Esophagus (tissue), 2 donors: ENCODE measurements at regions not wholly inside any gene's neighbourhood (a gene's known extent, or its start where the extent isn't known, plus 50 kb on each side); places are given as distances from the start of the nearest gene placed in this dataset.

ENCODE experiments used
- H3K27ac ChIP-seq, 2 donors: one replicate each; pipeline ENCODE4 v1.5.1; 2013; ENCODE audit warnings: low read depth in 2 of 2, mild to moderate bottlenecking in 2 of 2, inconsistent platforms in 1 of 2, low read length in 1 of 2, moderate library complexity in 1 of 2
- H3K27me3 ChIP-seq, 2 donors: one replicate each; pipeline ENCODE4 v1.6.1; 2013; ENCODE audit warnings: low read length in 2 of 2, control low read depth in 1 of 2, mild to moderate bottlenecking in 1 of 2; ENCODE audit not compliant: insufficient read depth in 2 of 2, control insufficient read depth in 1 of 2
- H3K36me3 ChIP-seq, 2 donors: one replicate each; pipeline ENCODE4 v1.6.1; 2013; ENCODE audit warnings: low read length in 1 of 2; ENCODE audit not compliant: control insufficient read depth in 2 of 2, insufficient read depth in 2 of 2
- H3K4me1 ChIP-seq, 2 donors: one replicate each; pipeline ENCODE4 v1.6.1; 2013; ENCODE audit warnings: low read length in 1 of 2; ENCODE audit not compliant: control insufficient read depth in 2 of 2, insufficient read depth in 2 of 2
- H3K4me3 ChIP-seq, 2 donors: one replicate each; pipeline ENCODE4 v1.5.1; 2013; ENCODE audit warnings: low read length in 2 of 2, mild to moderate bottlenecking in 2 of 2, low read depth in 1 of 2, moderate library complexity in 1 of 2
- H3K9me3 ChIP-seq, 2 donors: one replicate each; pipeline ENCODE4 v1.6.1; 2013; ENCODE audit warnings: mild to moderate bottlenecking in 2 of 2, low read depth in 1 of 2, low read length in 1 of 2, moderate library complexity in 1 of 2; ENCODE audit not compliant: control insufficient read depth in 2 of 2, insufficient read depth in 1 of 2
- WGBS, 2 donors: extraction: QIAGEN DNeasy Blood & Tissue Kit; methylation state at CpG; one replicate each; pipeline ENCODE4 v1.1.7; 2013; 5-methylcytosine and 5-hydroxymethylcytosine counted together
- donor health status: healthy with polysubstance abuse.
- donor health status: Bipolar disorder and iron deficiency.

GRCh38 chr7:28263622-28264271 lies 83.2 kb upstream of the JAZF1 start:
- H3K4me3 ChIP-seq, result no peak overlapping the region
- 82 to 93% methylated on average over 9 of the region's 9 CpGs for WGBS, 2 donors
- no peak overlapping the region for H3K27ac ChIP-seq
- H3K36me3 ChIP-seq, result no peaks in the 10 kb centered on the region
- no peaks in the 10 kb centered on the region for H3K27me3 ChIP-seq
- no peaks in the 10 kb centered on the region for H3K4me1 ChIP-seq
- H3K9me3 ChIP-seq, result no peaks in the 10 kb centered on the region

DNA sequence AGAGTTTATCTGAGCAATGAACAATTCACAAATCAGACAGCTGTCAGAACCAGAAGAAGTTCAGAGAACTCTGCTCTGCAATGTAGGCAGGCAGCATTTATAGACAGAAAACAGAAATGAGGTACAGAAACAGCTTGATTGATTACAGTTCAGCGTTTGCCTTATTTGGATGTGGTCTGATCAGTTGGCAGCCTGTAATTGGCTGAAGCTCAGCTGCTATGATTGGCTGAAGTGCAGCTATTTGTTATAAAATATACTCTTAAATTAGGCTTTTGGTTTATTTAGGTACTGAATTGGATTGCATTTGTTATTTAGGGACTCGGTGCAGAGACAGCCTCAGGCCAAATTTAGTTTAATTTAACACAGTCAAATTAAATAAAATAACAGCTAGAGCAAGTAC lies 85.8 kb upstream of the JAZF1 start:
- H3K27me3 ChIP-seq, result no peaks in the 10 kb centered on the region
- H3K9me3 ChIP-seq, result no peaks in the 10 kb centered on the region
- H3K27ac ChIP-seq, result no peak overlapping the region
- 25 to 31% methylated on average over 2 of the region's 2 CpGs for WGBS, 2 donors
- H3K4me3 ChIP-seq, result no peak overlapping the region
- H3K4me1 ChIP-seq, result no peaks in the 10 kb centered on the region
- no peaks in the 10 kb centered on the region for H3K36me3 ChIP-seq

GRCh38 chr7:28267012-28267411 lies 86.4 kb upstream of the JAZF1 start:
- Histone ChIP-seq H3K4me1 (no peaks in the 10 kb centered on the region), H3K36me3 (no peaks in the 10 kb centered on the region), H3K27ac (no peak overlapping the region), H3K4me3 (no peak overlapping the region), H3K9me3 (no peaks in the 10 kb centered on the region), H3K27me3 (no peaks in the 10 kb centered on the region)

DNA sequence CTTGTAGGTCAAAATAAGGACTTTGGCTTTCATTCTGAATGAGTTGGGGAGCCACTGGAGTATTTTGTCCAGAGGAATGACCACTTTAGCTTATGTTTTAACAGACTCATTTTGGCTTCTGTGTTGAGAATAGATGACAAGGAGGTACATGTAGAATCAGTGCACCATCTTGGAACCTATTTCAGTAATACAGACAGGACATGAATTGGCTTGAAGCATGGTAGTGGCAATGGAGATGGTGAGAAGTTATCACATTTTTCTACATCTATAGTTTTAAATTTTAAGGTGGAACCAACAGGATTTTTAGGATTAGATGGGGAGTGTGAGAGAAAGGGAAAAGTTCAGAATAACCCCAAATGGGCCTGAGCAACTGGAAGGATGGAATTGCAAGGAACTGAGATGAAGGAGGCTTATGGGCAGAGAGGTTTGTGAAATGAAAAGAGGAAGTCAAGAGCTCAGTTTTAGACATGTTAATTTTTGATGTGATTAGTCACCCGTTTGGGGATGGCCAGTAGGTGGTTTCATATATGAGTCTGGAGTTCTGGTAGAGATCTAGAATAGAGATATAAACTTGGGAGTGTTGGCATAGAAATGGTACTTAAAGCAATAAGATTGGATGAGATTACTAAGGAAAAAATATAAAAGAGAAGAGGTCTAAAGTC lies 89.2 kb upstream of the JAZF1 start:
- Histone ChIP-seq H3K27me3 (no peaks in the 10 kb centered on the region), H3K9me3 (no peaks in the 10 kb centered on the region), H3K27ac (no peak overlapping the region), H3K36me3 (no peaks in the 10 kb centered on the region), H3K4me3 (no peak overlapping the region), H3K4me1 (no peaks in the 10 kb centered on the region)
- 50 to 74% methylated on average over 1 of the region's 1 CpG for WGBS, 2 donors

DNA sequence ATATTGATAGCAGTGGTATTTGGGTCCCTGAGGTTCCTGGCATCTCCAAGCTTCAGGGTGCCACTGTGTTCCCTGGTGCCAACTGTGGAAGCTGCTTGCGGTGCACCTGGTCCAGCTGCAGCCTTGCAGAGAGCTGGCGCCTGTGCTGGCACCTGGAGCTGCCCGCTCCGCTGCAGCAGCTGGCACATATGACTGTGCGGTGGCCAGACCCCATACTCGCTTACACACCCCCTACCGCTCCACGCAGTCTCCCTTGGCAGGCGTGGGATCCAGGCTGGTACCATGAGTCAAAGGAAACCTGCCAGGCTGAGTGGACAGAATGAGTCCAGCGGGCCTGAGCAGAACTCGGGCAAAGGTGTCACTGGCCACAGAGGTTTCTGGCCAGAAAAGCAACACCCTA lies 89.9 kb upstream of the JAZF1 start:
- Histone ChIP-seq H3K9me3 (no peaks in the 10 kb centered on the region), H3K4me3 (no peak overlapping the region), H3K27ac (no peak overlapping the region), H3K27me3 (no peaks in the 10 kb centered on the region), H3K4me1 (no peaks in the 10 kb centered on the region), H3K36me3 (no peaks in the 10 kb centered on the region)
- 96 to 97% methylated on average over 11 of the region's 11 CpGs for WGBS, 2 donors

DNA sequence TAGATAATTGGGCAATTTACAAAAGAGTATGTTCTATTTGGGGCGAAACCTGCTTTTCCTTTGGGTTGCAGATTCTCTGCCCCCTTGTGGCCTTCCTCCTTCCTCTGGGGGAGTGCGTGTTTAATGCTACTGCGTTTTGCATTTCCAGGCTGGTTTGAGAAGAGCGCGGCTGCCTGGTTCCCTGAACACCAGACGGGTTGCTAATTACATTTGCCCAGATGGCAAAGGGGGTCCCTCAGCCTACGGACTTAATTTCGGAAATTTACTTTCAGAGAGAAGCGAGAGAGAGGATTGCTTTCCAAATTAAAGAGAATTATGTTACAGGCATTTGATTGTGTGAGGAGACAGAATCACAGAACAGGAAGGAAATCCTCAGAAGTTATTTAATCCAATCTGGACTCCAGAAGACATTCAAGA lies 91.9 kb upstream of the JAZF1 start:
- no peak overlapping the region for H3K4me3 ChIP-seq
- H3K27me3 ChIP-seq, result no peaks in the 10 kb centered on the region
- 23 to 27% methylated on average over 9 of the region's 9 CpGs for WGBS, 2 donors
- H3K9me3 ChIP-seq, result no peaks in the 10 kb centered on the region
- H3K36me3 ChIP-seq, result no peaks in the 10 kb centered on the region
- no peaks in the 10 kb centered on the region for H3K4me1 ChIP-seq
- no peak overlapping the region for H3K27ac ChIP-seq

DNA sequence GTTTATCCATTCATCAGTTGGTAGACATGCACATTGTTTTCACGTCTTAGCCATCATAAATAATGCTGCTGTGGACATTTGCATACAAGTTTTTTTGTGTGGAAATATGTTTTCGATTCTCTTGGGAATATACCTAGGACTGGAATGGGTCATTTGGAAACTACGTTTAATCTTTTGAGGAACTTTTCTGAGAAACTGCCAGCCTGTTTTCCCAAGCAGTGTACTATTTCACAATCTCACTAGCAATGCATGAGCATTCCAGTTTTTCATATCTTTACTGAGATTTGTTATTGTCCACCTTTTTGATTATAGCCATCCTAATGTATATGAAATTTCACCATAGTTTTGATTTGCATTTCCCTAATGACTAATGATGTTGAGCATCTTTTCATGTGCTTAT lies 95.7 kb upstream of the JAZF1 start:
- 65 to 74% methylated on average over 3 of the region's 3 CpGs for WGBS, 2 donors
- no peaks in the 10 kb centered on the region for H3K36me3 ChIP-seq
- H3K27ac ChIP-seq, result no peak overlapping the region
- no peaks in the 10 kb centered on the region for H3K4me1 ChIP-seq
- no peak overlapping the region for H3K4me3 ChIP-seq
- no peaks in the 10 kb centered on the region for H3K9me3 ChIP-seq
- H3K27me3 ChIP-seq, result no peaks in the 10 kb centered on the region

- H3K9me3 ChIP-seq, result no peaks in the 10 kb centered on the region
- 28 to 40% methylated on average over 1 of the region's 1 CpG for WGBS, 2 donors
- H3K4me1 ChIP-seq, result no peaks in the 10 kb centered on the region
- H3K36me3 ChIP-seq, result no peaks in the 10 kb centered on the region
- H3K27me3 ChIP-seq, result no peaks in the 10 kb centered on the region
- H3K4me3 ChIP-seq, result no peak overlapping the region
- H3K27ac ChIP-seq, result no peak overlapping the region
Measured at GRCh38 chr7:28277364-28277763, 96.8 kb upstream of the JAZF1 start.

DNA sequence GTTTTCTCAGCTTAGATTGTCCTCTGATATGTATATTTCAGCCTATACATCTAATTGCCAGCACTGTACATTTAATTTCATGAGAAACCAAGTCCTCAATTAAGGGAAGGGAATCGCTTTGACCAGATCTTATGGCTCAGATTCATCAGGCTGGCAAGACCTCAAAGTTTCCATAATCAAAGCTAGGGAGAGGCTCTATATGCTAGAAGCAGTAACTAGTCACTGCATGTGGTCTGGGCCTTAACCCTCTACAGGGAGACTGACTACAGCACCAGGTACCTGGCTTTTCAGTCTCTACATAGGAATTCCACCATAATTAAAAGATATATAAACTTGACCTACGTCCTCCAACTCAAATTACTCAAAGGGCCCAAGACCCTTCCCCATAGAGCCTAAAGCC lies 97.4 kb upstream of the JAZF1 start:
- Histone ChIP-seq H3K9me3 (no peaks in the 10 kb centered on the region), H3K27me3 (no peaks in the 10 kb centered on the region), H3K4me3 (no peak overlapping the region), H3K36me3 (no peaks in the 10 kb centered on the region), H3K4me1 (no peaks in the 10 kb centered on the region), H3K27ac (no peak overlapping the region)
- 72 to 81% methylated on average over 2 of the region's 2 CpGs for WGBS, 2 donors

GRCh38 chr7:28280516-28280915 lies 99.9 kb upstream of the JAZF1 start:
- Histone ChIP-seq H3K4me3 (no peak overlapping the region), H3K9me3 (no peaks in the 10 kb centered on the region)
- 47 to 48% methylated on average over 3 of the region's 3 CpGs for WGBS, 2 donors

More at GRCh38 chr7:28280516-28280915, 99.9 kb upstream of the JAZF1 start:
- Histone ChIP-seq H3K27me3 (no peaks in the 10 kb centered on the region), H3K36me3 (no peaks in the 10 kb centered on the region), H3K27ac (no peak overlapping the region), H3K4me1 (no peaks in the 10 kb centered on the region)
